H9 (cell line): ENCODE measurements at regions not wholly inside any gene's neighbourhood (a gene's known extent, or its start where the extent isn't known, plus 50 kb on each side); places are given as distances from the start of the nearest gene placed in this dataset.

Source experiments
- DNase-seq: peaks from one replicate; pipeline ENCODE4 v3.0.0-alpha.2; 2017
- H2AFZ ChIP-seq: one replicate; pipeline ENCODE4 v1.6.1; 2013; ENCODE audit warnings: mild to moderate bottlenecking, low read length, control low read depth, moderate library complexity
- H2AK5ac ChIP-seq: 2 replicates; pipeline ENCODE4 v1.6.1; 2013; ENCODE audit warnings: low read length, control low read depth, mixed read lengths; ENCODE audit not compliant: insufficient read length
- H2BK120ac ChIP-seq: one replicate; pipeline ENCODE4 v1.6.1; 2013; ENCODE audit warnings: low read depth, mild to moderate bottlenecking, low read length, control low read depth, inconsistent platforms; ENCODE audit not compliant: poor library complexity, severe bottlenecking
- H2BK12ac ChIP-seq: 2 replicates; pipeline ENCODE4 v1.6.1; 2013; ENCODE audit warnings: low read length, control low read depth, mixed read lengths, low read depth; ENCODE audit not compliant: insufficient read length
- H2BK15ac ChIP-seq: 2 replicates; pipeline ENCODE4 v1.6.1; 2013; ENCODE audit warnings: low read depth, low read length, control low read depth
- H2BK20ac ChIP-seq: one replicate; pipeline ENCODE4 v1.6.1; 2013; ENCODE audit warnings: low read depth, mild to moderate bottlenecking, low read length, control low read depth, inconsistent platforms; ENCODE audit not compliant: poor library complexity, severe bottlenecking
- H2BK5ac ChIP-seq: 2 replicates; pipeline ENCODE4 v1.6.1; 2013; ENCODE audit warnings: low read length, control low read depth, mixed read lengths; ENCODE audit not compliant: insufficient read length
- H3K14ac ChIP-seq: 2 replicates; pipeline ENCODE4 v1.6.1; 2013; ENCODE audit warnings: low read length, control low read depth; ENCODE audit not compliant: insufficient read depth
- H3K18ac ChIP-seq: 2 replicates; pipeline ENCODE4 v1.6.1; 2013; ENCODE audit warnings: low read depth, mild to moderate bottlenecking, mixed read lengths, low read length, control low read depth; ENCODE audit not compliant: insufficient read length
- H3K23ac ChIP-seq: 2 replicates; pipeline ENCODE4 v1.6.1; 2013; ENCODE audit warnings: low read length, control low read depth, mixed read lengths, low read depth; ENCODE audit not compliant: insufficient read length
- H3K23me2 ChIP-seq: 2 replicates; pipeline ENCODE4 v1.6.1; 2013; ENCODE audit warnings: low read depth, mild to moderate bottlenecking, mixed read lengths, low read length, control low read depth; ENCODE audit not compliant: insufficient read length, poor library complexity, severe bottlenecking
- H3K27ac ChIP-seq: 2 replicates; pipeline ENCODE4 v1.5.1; 2013; ENCODE audit warnings: low read length, control low read depth, mixed read lengths, low read depth; ENCODE audit not compliant: insufficient read length
- H3K27me3 ChIP-seq: 2 replicates; pipeline ENCODE4 v1.6.1; 2013; ENCODE audit warnings: low read length, control low read depth, inconsistent platforms; ENCODE audit not compliant: insufficient read depth
- H3K4ac ChIP-seq: 2 replicates; pipeline ENCODE4 v1.6.1; 2013; ENCODE audit warnings: low read depth, mild to moderate bottlenecking, control low read depth, inconsistent platforms, low read length, moderate library complexity
- H3K4me1 ChIP-seq: 2 replicates; pipeline ENCODE4 v1.6.1; 2013; ENCODE audit warnings: low read length, control low read depth, inconsistent platforms; ENCODE audit not compliant: insufficient read depth
- H3K4me2 ChIP-seq: 2 replicates; pipeline ENCODE4 v1.6.1; 2013; ENCODE audit warnings: low read length, control low read depth, mixed read lengths; ENCODE audit not compliant: insufficient read length, insufficient read depth
- H3K56ac ChIP-seq: 2 replicates; pipeline ENCODE4 v1.6.1; 2013; ENCODE audit warnings: low read depth, mild to moderate bottlenecking, mixed read lengths, low read length, control low read depth; ENCODE audit not compliant: insufficient read length
- H3K79me1 ChIP-seq: 2 replicates; pipeline ENCODE4 v1.6.1; 2013; ENCODE audit warnings: low read depth, mild to moderate bottlenecking, moderate library complexity, low read length, control low read depth, inconsistent platforms; ENCODE audit not compliant: insufficient read depth, poor library complexity, severe bottlenecking
- H3K79me2 ChIP-seq: 2 replicates; pipeline ENCODE4 v1.6.1; 2013; ENCODE audit warnings: low read length, control low read depth, inconsistent platforms; ENCODE audit not compliant: insufficient read depth
- H3K9ac ChIP-seq: 2 replicates; pipeline ENCODE4 v1.6.1; 2013; ENCODE audit warnings: low read length, control low read depth, mixed read lengths; ENCODE audit not compliant: insufficient read length; ENCODE audit errors: extremely low read depth
- H3K9me3 ChIP-seq: one replicate; pipeline ENCODE4 v1.6.1; 2013; ENCODE audit warnings: low read depth, low read length, inconsistent platforms; ENCODE audit not compliant: control insufficient read depth
- H3T11ph ChIP-seq: one replicate; pipeline ENCODE4 v1.6.1; 2013; ENCODE audit warnings: mild to moderate bottlenecking, low read length, control low read depth, inconsistent platforms
- H4K20me1 ChIP-seq: one replicate; pipeline ENCODE4 v1.6.1; 2013; ENCODE audit not compliant: control insufficient read depth, insufficient read length, insufficient read depth
- H4K5ac ChIP-seq: 2 replicates; pipeline ENCODE4 v1.6.1; 2013; ENCODE audit warnings: low read depth, mild to moderate bottlenecking, mixed read lengths, low read length, control low read depth; ENCODE audit not compliant: insufficient read length
- H4K8ac ChIP-seq: replicated peaks from 2 replicates; pipeline ENCODE4 v1.6.1; 2013; ENCODE audit warnings: low read length, control low read depth, mixed read lengths, low read depth; ENCODE audit not compliant: insufficient read length
- H4K91ac ChIP-seq: 2 replicates; pipeline ENCODE4 v1.6.1; 2013; ENCODE audit warnings: low read depth, mild to moderate bottlenecking, moderate library complexity, mixed read lengths, low read length, control low read depth; ENCODE audit not compliant: insufficient read length
- H3K27ac Mint-ChIP-seq, 3 experiments: 2 replicates in 2 of 3; 3 replicates in 1 of 3; pipeline ENCODE4 v1.8.0; 2020 to 2021; ENCODE audit warnings: mixed read lengths in 3 of 3, mild to moderate bottlenecking in 1 of 3, moderate library complexity in 1 of 3
- H3K27me3 Mint-ChIP-seq: 2 replicates; pipeline ENCODE4 v1.8.0; 2021; ENCODE audit warnings: low read depth, mild to moderate bottlenecking, moderate library complexity, mixed read lengths
- H3K36me3 Mint-ChIP-seq, 3 experiments: 2 replicates in 2 of 3; 3 replicates in 1 of 3; pipeline ENCODE4 v1.8.0; 2020 to 2021; ENCODE audit warnings: low read depth in 3 of 3, mixed read lengths in 3 of 3; ENCODE audit not compliant: insufficient read depth in 1 of 3
- H3K4me1 Mint-ChIP-seq, 2 experiments: 2 replicates each; pipeline ENCODE4 v1.8.0; 2020; ENCODE audit warnings: mixed read lengths in 2 of 2
- H3K4me3 Mint-ChIP-seq, 2 experiments: 2 replicates in 1 of 2; 3 replicates in 1 of 2; pipeline ENCODE4 v1.8.0; 2020 to 2021; ENCODE audit warnings: mild to moderate bottlenecking in 2 of 2, mixed read lengths in 2 of 2, moderate library complexity in 1 of 2
- H3K9me3 Mint-ChIP-seq, 2 experiments: 2 replicates in 1 of 2; 3 replicates in 1 of 2; pipeline ENCODE4 v1.8.0; 2020; ENCODE audit warnings: mild to moderate bottlenecking in 2 of 2, mixed read lengths in 2 of 2, moderate library complexity in 1 of 2
- WGBS: extraction: QIAGEN DNeasy Blood & Tissue Kit; methylation state at CpG from one replicate; pipeline ENCODE4 v1.1.7; 2013; ENCODE audit warnings: missing lambda C conversion rate, low lambda C conversion rate, mixed read lengths; ENCODE audit not compliant: insufficient read length; ENCODE audit errors: extremely low coverage; 5-methylcytosine and 5-hydroxymethylcytosine counted together
- TF ChIP-seq, protein P1 (sequence below): fragments of 200-600 bp; sonication (generic); conservative IDR thresholded peaks from 3 replicates; pipeline ENCODE4 v1.8.0; 2021; ENCODE audit warnings: antibody characterized with exemption, mild to moderate bottlenecking

GRCh38 chr6:146878952-146879340 is 280.2 kb downstream of the ADGB start:
- no peak overlapping the region for H3T11ph ChIP-seq
- H2BK5ac ChIP-seq: no peak overlapping the region
- no peaks in the 10 kb centered on the region; the same call in 1 of the 2 replicates for H3K4me1 ChIP-seq
- H2AK5ac ChIP-seq: no peak overlapping the region
- no peak overlapping the region for H2BK12ac ChIP-seq
- H4K91ac ChIP-seq: no peak overlapping the region
- H3K79me1 ChIP-seq: no peaks in the 10 kb centered on the region
- H2BK15ac ChIP-seq: no peak overlapping the region
- no peaks in the 10 kb centered on the region for H3K23me2 ChIP-seq
- Mint-ChIP-seq H3K27ac (no peak overlapping the region), H3K4me3 (no peak overlapping the region), H3K9me3 (no peaks in the 10 kb centered on the region), H3K4me1 (peaks cover 10% of the 10 kb centered on the region in 2 experiments), H3K27me3 (no peaks in the 10 kb centered on the region), H3K36me3 (no peaks in the 10 kb centered on the region)
- H3K18ac ChIP-seq: no peak overlapping the region
- H3K4ac ChIP-seq: no peak overlapping the region
- H2BK120ac ChIP-seq: no peak overlapping the region
- no peak overlapping the region for H4K5ac ChIP-seq
- no peak overlapping the region for H3K56ac ChIP-seq
- TF ChIP-seq, protein P1, sequence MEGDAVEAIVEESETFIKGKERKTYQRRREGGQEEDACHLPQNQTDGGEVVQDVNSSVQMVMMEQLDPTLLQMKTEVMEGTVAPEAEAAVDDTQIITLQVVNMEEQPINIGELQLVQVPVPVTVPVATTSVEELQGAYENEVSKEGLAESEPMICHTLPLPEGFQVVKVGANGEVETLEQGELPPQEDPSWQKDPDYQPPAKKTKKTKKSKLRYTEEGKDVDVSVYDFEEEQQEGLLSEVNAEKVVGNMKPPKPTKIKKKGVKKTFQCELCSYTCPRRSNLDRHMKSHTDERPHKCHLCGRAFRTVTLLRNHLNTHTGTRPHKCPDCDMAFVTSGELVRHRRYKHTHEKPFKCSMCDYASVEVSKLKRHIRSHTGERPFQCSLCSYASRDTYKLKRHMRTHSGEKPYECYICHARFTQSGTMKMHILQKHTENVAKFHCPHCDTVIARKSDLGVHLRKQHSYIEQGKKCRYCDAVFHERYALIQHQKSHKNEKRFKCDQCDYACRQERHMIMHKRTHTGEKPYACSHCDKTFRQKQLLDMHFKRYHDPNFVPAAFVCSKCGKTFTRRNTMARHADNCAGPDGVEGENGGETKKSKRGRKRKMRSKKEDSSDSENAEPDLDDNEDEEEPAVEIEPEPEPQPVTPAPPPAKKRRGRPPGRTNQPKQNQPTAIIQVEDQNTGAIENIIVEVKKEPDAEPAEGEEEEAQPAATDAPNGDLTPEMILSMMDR: no peak
- no peaks in the 10 kb centered on the region for H4K20me1 ChIP-seq
- H2BK20ac ChIP-seq: no peak overlapping the region
- H3K79me2 ChIP-seq: no peaks in the 10 kb centered on the region
- no peak overlapping the region for H3K27ac ChIP-seq
- H3K23ac ChIP-seq: no peak overlapping the region
- no CpG with 5 or more reads among the region's 2 CpGs for WGBS
- H3K14ac ChIP-seq: no peak overlapping the region
- no peaks in the 10 kb centered on the region for H3K27me3 ChIP-seq
- H3K4me2 ChIP-seq: no peak overlapping the region
- H2AFZ ChIP-seq: no peak overlapping the region
- no peak for DNase-seq
- no peak overlapping the region for H3K9ac ChIP-seq
- H3K9me3 ChIP-seq: no peaks in the 10 kb centered on the region
- no peak overlapping the region for H4K8ac ChIP-seq
